Femur (tissue), 1 donor: ENCODE measurements at regions not wholly inside any gene's neighbourhood (a gene's known extent, or its start where the extent isn't known, plus 50 kb on each side); places are given as distances from the start of the nearest gene placed in this dataset.
A peak's percentile ranks its signal among the peaks of the same experiment; 100 is the strongest.
"Not testable (repeated sequence)": the region's sequence is repeated elsewhere in the genome, so short reads cannot be mapped to it uniquely, and the experiment has no call there.

ENCODE experiments used
- DNase-seq: peaks from one replicate; pipeline ENCODE4 v3.0.0-alpha.2; 2017

DNA sequence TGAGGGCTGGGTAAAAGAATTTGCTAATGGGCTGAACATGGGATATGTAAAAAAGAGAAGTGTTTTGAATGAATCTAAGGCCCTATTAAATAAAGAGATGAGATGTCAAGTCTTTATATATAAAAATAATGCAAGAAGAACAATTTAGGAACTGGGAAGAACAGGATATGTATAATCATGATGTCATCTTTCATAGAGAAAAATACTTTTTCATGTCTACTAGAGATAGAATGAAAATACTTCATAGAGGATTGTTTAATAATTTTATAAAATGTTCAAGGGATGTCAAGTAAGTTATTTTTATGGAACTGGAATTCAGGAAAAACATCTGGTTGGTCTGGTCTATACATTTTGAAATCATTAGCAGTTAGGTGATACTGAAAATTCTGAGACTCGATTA, 799.0 kb upstream of the CTNND2 start:
- DNase-seq = no peak

DNA sequence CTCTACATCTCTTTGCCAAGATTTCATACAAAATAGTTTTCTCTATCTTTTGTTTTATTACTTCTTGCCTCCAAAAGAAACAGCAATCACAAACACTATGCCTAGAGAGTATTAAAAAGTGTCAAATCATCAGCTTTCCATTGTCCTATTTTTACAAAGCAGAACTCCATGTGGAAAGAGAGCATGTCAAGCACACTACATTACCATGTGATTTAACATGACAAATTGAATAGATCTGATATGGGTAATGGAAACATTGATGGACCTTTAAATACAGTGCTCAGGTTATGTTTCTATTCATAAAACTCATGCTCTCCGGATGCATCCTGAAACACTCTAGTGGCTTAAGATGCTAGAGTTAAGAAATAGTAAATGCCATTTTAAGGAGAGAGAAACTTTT, 791.4 kb upstream of the CTNND2 start:
- no peak for DNase-seq

DNA sequence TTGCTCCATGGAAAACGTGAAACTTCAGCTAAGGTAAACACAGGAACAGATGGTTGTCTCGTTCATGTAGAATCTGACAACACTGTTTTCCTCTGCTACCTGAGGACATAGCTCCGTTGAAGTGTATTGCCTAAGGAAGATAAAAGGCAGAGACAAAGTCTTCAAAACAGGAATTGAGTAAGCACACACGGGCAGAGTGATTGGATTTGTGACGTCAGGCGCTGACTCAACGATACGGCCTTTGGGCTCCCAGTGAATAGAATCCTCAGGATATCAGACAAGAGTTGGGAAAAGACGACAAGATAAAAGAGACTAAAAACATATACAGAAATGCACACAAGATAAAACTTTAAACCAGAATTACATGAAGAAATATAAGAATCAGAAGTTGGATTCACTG, 787.1 kb upstream of the CTNND2 start:
- DNase-seq = no peak

DNA sequence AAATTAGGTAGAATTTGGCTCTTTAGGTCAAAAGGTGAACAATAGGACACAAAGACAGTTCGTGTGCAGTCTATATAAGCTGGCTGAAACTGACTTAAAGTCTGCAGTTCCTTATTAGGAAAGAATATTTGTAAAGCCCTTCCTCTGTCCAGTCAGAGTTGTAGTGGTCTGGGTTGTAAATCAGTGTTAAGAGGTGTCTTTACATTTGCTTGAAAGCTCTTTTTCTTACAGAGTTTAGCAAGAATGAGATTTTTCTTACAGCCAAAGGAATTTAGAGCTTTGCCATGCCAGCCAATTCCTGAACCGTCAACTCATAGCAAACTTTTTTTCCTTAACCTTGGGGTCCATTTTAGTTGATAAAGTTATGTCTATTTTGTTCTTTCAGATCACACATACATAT, 786.1 kb upstream of the CTNND2 start:
- no peak for DNase-seq

DNA sequence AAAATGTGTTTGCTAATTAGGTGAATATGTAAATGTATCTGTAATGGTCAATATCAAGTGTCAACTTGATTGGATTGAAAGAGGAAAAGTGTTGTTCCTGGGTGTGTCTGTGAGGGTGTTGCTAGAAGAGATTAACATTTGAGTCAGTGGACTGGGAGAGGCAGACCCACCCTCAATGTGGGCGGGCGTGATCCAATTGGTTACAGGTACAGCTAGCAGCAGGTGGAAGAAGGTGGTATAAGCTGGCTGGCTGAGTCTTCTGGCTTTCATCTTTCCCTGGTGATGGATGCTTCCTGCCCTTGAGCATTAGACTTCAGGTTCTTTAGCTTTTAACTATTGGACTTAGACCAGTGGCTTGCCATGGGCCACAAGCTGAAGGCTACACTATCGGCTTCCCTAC, 779.0 kb upstream of the CTNND2 start:
- no peak for DNase-seq

DNA sequence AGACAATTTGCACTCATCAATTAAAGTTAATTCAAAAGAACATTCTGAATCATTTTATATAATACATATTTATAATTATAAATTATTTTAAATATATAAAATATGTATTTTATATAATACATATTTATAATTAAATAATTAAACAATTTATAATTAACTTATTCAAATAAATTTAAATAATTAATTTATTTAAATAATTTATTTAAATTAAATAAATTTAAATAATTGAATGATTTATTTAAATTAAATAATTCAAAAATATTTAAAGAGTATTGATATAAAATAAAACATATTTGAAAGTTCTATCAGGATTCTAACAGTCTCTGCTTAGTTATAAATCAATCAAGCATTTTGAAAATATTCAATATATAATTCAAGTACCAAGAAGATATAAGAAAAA, 775.5 kb upstream of the CTNND2 start:
- no peak for DNase-seq

DNA sequence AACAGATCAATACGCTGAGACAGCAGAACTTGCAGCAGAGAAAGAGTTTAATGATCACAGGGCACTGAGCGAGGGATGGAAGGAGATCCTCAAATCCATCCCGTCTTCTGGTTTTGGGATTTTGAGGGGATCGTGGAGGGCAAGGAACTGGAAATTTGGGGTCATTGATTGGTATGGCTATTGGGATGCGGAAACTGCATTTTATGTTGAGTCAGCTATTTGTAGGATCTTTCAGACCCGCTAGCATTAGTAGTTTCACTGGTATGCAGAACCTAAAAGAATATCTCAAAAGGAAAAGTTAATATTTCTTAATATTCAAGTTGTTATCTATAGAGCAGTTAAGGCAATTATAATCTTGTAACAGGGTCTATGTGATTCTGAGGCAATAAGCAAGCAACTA, 771.7 kb upstream of the CTNND2 start:
- no peak for DNase-seq

DNA sequence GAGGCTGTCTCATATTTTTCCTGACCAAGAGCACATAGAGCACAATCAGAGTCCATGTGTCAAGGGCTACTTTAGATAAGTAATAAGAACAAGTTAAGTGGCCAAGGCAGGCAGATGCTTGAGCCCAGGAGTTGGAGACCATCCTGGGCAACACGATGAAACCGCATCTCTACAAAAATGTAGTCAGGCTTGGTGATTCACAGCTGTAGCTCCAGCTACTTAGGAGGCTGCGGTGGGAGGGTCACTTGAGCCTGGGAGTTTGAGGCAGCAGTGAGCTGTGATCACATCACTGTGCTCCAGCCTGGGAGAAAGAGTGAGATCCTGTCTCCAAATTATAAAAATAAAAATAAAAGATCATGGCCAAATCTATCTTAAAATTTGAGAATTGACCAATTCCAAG, 767.9 kb upstream of the CTNND2 start:
- no peak for DNase-seq

DNA sequence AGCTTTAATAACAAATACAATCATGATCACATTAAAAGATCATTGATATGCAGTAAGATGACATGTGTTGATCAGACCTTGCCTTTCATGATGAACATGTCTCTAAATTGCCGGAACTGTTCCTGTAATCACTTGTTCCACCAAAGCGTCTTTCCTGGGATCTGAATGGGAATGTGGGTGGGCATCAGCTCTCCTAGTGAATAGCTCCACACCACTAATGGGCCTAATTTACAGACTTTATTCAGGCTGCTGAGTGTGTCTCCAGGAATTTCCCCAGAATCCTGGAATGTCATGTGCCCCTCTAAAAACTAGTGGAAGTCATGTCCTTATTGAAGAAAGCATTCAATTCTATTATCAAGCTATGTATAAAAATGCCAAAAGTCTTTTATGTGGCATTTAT, 765.1 kb upstream of the CTNND2 start:
- no peak for DNase-seq

DNA sequence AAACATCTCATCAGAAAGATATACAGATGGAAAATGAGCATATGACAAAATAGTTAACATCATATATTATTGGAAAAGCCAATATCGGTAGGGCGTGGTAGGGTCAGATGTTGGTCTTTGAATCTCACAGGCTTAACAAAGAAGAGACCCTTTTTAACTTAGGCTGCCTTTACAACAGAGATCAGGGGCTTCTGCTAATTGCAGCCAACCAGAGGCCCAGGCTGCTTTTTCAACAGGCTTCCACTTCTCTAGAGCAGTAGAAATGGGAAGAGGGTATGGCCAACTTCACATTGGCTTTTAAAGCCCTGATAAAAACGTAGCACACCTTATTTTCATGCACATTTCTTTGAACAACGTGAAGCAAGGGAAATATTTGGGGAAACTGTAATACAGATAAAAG, 764.3 kb upstream of the CTNND2 start:
- DNase-seq = no peak

DNA sequence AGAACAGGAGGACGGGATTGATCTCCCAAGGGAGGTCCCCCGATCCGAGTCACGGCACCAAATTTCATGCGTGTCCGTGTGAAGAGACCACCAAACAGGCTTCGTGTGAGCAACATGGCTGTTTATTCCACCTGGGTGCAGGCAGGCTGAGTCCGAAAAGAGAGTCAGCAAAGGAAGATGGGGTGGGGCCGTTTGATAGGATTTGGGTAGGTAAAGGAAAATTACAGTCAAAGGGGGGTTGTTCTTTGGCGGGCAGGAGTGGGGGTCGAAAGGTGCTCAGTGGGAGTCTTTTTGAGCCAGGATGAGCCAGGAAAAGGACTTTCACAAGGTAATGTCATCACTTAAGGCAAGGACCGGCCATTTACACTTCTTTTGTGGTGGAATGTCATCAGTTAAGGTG, 763.6 kb upstream of the CTNND2 start:
- not testable (repeated sequence) for DNase-seq

DNA sequence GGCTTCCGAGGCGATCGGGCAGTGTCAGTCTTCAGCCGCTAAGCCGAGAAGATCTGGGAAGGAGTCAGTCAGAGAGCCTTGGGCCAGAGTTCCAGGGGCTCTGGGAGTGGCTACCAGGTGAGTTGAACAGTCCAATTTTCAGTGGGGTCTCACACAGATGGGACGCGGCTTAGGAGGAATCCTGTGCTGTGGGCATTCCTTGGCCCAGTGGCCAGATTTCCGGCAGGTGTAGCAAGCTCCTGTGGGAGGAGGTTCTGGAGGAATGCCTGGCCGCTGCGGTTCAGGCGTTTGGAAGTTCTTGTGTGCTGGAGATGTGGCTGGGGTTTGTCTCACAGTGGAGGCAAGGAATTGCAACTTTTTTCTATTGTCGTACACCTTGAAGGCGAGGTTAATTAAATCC, 761.5 kb upstream of the CTNND2 start:
- not testable (repeated sequence) for DNase-seq

DNA sequence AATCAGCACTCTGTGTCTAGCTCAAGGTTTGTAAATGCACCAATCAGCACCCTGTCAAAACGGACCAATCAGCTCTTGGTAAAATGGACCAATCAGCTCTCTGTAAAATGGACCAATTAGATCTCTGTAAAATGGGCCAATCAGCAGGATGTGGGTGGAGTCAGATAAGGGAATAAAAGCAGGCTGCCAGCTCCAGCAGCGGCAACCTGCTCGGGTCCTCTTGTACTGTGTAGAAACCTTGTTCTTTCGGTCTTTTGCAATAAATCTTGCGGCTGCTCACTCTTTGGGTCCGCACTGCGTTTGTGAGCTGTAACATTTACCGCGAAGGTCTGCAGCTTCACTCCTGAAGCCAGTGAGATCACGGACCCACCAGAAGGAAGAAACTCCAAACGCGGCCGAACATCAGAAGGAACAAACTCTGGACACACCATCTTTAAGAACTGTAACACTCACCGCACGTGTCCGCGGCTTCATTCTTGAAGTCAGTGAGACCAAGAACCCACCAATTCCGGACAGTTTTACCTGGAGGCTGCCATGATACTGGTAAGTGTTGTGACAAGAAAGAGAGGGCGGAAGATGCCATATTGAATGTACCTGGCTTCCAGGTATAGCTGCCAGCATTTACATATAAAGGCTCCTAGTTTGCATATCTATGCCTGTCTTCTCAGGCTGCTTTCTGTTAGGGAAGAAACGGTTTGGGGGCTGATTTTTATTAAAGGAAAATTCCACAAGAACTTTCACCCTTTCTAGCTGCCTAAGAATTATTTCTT, 758.5 kb upstream of the CTNND2 start:
- DNase-seq = no peak

DNA sequence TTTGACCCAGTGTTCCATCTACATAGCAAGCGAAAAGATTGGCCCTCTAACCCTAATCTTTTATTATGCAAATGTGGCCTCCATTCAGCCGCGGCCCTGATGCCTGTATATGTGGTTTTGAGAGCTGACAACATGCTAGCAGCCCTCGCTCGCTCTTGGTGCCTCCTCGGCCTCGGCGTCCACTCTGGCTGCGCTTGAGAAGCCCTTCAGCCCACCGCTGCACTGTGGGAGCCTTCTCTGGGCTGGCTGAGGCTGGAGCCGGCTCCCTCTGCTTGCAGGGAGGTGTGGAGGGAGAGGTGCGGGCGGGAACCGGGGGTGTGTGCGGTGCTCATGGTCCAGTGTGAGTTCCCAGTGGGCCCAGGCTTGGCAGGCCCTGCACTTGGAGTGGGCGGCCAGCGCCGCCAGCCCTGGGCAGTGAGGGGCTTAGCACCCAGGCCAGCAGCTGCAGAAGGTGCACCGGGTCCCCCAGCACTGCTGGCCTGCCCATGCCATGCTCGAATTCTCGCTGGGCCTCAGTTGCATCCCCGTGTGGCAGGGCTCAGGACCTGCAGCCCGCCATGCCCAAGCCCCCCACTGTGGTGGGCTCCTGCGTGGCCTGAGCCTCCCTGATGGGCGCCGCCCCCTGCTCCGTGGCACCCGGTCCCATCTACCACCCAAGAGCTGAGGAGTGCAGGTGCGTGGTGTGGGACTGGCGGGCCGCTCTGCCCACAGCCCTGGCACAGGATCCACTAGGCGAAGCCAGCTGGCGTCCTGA, 757.5 kb upstream of the CTNND2 start:
- DNase-seq = no peak

DNA sequence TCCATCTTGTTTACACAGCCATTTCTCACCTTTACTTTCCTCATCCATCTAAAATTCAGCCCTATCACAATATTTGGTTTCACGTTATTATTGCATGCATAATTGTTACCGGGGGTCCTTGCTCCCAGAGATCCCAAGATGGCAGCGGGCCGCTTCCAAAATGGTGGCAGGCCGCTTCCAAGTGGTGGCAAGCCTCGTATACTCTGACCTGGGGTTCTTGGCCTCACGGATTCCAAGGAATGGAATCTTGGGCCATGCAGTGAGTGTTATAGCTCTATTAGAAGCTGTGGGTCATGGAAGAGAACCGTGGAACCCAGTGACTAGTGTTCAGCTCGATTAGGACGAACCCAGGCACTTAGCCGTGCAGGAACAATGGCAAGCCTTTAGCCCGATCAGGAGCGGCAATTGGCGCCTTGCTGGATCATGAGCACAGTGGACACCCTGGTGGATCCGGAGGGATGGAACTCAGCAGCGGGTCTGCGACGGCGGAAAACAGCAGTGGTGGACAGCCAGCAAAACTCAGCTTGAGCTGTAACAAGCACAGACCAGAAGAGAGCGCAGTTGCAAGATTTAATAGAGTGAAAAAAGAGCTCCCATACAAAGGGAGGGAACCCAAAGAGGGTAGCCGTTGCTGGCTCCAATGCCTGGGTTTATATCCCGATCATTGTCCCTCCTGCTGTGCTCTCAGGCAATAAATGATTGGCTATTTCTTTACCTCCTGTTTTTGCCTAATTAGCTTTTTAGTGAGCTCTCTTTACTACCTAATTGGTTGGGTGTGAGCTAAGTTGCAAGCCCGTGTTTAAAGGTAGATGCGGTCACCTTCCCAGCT, 756.2 kb upstream of the CTNND2 start:
- not testable (repeated sequence) for DNase-seq

DNA sequence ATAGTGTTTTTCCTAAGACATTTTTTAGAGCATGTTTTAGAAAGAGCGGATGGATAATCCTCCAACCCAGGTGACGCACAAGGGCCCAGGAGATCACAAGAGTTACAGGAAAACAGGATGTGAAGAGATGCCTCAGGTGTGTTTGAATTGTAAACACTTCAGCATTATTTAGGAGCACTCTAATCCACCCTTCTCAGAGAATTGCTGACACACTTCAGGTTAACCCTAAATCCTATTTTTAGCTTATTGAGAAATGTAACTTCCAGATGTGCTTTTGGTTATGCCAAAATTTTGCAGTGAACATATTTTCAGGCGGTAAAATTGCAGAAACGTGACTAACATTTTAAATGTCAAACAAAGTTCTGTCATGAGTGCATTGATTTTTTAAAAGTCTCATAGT, 755.4 kb upstream of the CTNND2 start:
- no peak for DNase-seq

DNA sequence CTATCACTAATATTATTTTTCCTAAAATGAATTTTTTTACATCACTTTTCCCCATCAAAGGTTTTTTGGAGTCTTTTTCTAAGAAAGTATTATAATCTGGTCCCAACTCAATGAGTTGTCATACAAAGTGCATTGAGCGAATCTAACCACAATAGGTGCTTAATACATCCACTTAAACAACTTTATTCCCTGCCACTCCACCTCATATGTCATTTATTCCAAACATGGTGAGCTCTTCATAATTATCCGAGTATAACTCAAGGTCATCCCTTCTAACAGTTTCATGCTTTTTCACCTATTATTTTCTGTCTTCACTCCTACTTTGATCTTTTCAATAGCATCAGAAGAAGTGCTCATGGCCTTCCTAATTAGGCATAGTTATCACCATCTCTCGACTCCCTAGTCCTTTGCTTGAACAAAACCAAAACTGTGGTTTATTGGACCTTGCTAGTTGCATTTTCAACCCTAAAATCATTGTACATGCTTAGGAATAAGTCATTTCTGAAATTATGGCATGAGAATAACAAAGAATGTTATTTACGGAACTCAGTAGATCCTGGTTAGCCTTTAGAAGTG, 754.7 kb upstream of the CTNND2 start:
- no peak for DNase-seq

DNA sequence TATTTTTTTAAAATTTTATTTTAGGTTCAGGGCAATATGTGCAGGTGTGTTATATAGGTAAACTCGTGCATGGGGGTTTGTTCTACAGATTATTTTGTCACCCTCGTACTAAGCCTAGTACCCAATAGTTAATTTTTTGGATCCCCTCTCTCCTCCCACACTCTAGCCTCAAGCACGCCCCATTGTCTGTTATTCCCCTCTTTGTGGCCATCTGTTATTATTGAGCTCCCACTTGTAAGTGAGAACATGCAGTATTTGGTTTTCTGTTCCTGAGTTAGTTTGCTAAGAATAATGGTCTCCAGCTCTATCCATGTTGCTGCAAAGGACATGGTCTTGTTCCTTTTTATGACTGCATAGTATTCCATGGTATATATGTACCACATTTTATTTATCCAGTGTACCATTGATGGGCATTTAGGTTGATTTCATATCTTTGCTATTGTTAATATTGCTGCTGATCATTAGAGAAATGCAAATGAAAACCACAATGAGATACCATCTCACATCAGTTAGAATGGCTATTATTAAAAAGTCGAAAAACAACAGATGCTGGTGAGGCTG, 753.7 kb upstream of the CTNND2 start:
- DNase-seq = not testable (repeated sequence)

DNA sequence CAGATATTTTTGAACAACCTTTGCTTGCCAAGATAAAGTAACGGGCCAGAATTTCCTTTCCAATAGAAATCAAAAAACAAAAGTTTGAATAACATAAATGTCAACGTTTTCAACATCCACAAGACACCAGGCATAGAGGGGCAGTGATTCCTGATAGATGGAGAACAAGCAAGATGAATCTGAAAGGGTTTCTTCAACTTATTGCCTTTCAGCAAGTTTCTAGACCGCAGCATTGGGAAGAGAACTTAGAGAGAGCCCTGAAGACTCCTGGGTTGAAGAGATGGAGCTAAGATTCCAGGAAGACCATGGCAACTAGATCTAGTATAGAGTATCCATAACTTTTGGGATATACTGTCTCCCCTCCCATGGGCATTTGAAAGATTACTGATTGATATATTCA, 751.4 kb upstream of the CTNND2 start:
- DNase-seq = no peak

DNA sequence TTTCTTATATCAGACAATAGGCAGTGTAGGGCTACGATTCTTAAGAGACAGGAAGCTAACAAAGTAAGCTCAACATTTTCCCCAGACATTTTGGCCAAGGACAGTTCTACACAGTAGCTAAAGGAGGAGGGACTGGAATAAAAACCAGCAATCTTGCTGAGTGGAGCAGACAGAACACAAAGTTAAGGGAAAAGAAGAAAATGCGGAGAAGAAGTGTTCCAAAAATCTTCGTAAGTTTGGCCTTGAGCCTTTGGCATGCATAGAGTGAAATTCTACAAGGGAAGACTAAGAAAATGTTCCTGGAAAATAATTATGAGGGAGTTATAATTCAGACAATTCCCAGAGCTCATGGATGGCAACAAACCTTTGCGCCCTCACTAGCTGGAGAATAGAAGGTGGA, 748.0 kb upstream of the CTNND2 start:
- DNase-seq = peak; percentile 27

DNA sequence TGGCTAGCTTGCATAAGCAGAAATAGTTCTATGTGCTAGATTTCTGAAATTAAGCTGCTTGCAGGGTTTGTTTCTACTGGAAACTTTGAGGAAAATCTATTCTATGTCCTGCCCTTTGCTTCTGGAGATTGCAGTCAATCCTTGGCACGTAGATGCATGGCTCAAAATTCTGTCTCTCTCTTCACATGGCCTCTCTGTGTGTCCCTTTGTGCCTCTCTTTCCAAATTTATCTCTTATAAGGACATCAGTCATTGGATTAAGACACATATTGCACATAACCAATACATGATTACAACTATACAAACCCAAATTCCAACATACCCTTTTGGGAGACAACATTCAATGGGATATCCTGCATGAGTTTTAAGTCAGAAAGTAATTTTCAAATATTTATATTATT, 744.3 kb upstream of the CTNND2 start:
- no peak for DNase-seq

DNA sequence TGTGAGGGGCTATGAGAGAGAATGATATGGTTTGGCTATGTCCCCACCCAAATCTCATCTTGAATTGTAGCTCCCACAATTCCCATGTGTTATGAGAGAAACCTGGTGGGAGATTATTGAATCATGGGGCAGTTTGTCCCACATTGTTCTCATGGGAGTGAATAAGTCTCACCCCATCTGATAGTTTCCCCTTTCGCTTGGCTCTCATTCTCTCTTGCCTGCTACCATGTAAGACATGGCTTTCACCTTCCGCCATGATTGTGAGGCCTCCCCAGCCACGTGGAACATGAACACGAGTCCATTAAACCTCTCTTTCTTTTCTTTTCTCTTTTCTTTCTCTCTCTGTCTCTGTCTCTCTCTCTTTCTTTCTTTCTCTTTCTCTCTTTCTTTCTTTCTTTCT, 743.4 kb upstream of the CTNND2 start:
- no peak for DNase-seq

DNA sequence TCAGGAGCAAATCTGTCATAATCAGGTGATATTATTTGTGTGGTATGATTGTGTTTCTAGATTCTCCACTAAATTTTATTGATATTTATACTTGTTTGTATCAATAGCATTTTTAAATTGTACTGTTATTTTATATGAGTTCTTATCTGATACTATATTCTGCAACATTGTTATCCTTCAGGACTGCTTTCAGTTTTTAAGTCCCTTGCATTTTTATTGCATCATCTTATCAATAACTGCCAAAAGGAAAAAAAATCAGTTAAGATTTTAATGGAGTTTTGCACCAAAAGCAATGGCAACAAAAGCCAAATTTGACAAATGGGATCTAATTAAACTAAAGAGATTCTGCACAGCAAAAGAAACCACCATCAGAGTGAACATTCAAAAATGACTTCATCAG, 741.3 kb upstream of the CTNND2 start:
- no peak for DNase-seq
